Body of pancreas (tissue), 4 donors: ENCODE measurements at regions not wholly inside any gene's neighbourhood (a gene's known extent, or its start where the extent isn't known, plus 50 kb on each side); places are given as distances from the start of the nearest gene placed in this dataset.

Experiments
- POLR2A ChIP-seq, 3 donors: fragments of 450-650 bp; IDR thresholded peaks; one replicate each; pipeline ENCODE4 v1.6.1; 2016; ENCODE audit warnings: antibody characterized with exemption in 3 of 3, mild to moderate bottlenecking in 2 of 3
- TF ChIP-seq, protein P1 (sequence below), 7 experiments: fragments of 450-650 bp in 4 of 7; fragments of 200-600 bp in 3 of 7; sonication (generic) in 3 of 7; IDR thresholded peaks; one replicate each; pipeline ENCODE4 v1.5.1; 2016 to 2019; ENCODE audit warnings: antibody characterized with exemption in 7 of 7

DNA sequence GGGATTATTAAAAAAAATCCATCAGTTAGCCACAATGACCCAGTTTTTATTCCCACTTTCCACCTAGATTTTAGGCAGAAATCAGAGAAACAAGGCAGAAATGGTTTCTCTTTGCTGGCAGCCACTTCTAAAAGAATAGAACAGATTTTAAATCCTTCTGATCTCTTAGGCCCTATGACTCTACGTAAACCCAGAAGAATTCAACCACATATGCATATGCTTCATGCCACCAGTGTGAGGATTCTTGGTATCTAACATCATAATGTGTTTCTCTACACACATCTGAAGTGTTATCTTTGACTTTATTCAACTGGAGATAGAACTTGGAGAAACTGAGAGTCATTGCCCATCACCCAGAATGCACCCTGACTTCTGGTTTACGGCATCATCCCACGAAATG, 128.7 kb upstream of the TANK start:
- TF ChIP-seq, protein P1, sequence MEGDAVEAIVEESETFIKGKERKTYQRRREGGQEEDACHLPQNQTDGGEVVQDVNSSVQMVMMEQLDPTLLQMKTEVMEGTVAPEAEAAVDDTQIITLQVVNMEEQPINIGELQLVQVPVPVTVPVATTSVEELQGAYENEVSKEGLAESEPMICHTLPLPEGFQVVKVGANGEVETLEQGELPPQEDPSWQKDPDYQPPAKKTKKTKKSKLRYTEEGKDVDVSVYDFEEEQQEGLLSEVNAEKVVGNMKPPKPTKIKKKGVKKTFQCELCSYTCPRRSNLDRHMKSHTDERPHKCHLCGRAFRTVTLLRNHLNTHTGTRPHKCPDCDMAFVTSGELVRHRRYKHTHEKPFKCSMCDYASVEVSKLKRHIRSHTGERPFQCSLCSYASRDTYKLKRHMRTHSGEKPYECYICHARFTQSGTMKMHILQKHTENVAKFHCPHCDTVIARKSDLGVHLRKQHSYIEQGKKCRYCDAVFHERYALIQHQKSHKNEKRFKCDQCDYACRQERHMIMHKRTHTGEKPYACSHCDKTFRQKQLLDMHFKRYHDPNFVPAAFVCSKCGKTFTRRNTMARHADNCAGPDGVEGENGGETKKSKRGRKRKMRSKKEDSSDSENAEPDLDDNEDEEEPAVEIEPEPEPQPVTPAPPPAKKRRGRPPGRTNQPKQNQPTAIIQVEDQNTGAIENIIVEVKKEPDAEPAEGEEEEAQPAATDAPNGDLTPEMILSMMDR (IDR thresholded peaks at IDR 0.05) = no peak
- TF ChIP-seq POLR2A (IDR thresholded peaks at IDR 0.05) = no peak
